ENCODE measurements at regions not wholly inside any gene's neighbourhood (a gene's known extent, or its start where the extent isn't known, plus 50 kb on each side); places are given as distances from the start of the nearest gene placed in this dataset.
A peak's percentile ranks its signal among the peaks of the same experiment; 100 is the strongest.

- H3K79me1 ChIP-seq (ENCODE audit: insufficient read depth, low read depth, low read length, poor library complexity, severe bottlenecking) = no peaks in the 10 kb centered on the region
- no peak overlapping the region for H2BK20ac ChIP-seq (ENCODE audit: low read depth, low read length, poor library complexity, severe bottlenecking)
- no peak overlapping the region for H3K56ac ChIP-seq (ENCODE audit: insufficient read length, low read depth, low read length)
- Mint-ChIP-seq H3K9me3 (peaks cover 46% of the 10 kb centered on the region in 2 experiments), H3K27ac (no peak overlapping the region), H3K36me3 (ENCODE audit: insufficient read depth in 1 of 3, low read depth in 3 of 3) (no peaks in the 10 kb centered on the region; a peak in 2 of 7 replicates), H3K4me3 (0 out of 5 replicates have a peak overlapping the region, but pooled peaks of 1 of the 2 experiments have one; percentile 2), H3K4me1 (peaks cover 8% of the 10 kb centered on the region in 2 experiments), H3K27me3 (ENCODE audit: low read depth) (peaks cover 10% of the 10 kb centered on the region)
- WGBS (ENCODE audit: extremely low coverage, insufficient read length, low lambda C conversion rate) = no CpG with 5 or more reads among the region's 6 CpGs
- no peaks in the 10 kb centered on the region; the same call in 1 of the 2 replicates for H3K4me1 ChIP-seq (ENCODE audit: insufficient read depth, low read length)
- no peak overlapping the region for H3K18ac ChIP-seq (ENCODE audit: insufficient read length, low read depth, low read length)
- no peaks in the 10 kb centered on the region for H3K79me2 ChIP-seq (ENCODE audit: insufficient read depth, low read length)
- no peak overlapping the region for H2BK15ac ChIP-seq (ENCODE audit: low read depth, low read length)
- peak; percentile 38; the same call in 2 of the 3 replicates for TF ChIP-seq CTCF (conservative IDR thresholded peaks at IDR 0.05)
- H3T11ph ChIP-seq (ENCODE audit: low read length) = no peak overlapping the region
- H2BK5ac ChIP-seq (ENCODE audit: insufficient read length, low read length) = no peak overlapping the region
- H3K4me2 ChIP-seq (ENCODE audit: insufficient read depth, insufficient read length, low read length) = no peak overlapping the region
- no peak overlapping the region for H3K9ac ChIP-seq (ENCODE audit: extremely low read depth, insufficient read length, low read length)
- H3K23ac ChIP-seq (ENCODE audit: insufficient read length, low read depth, low read length) = no peak overlapping the region
- DNase-seq = no peak
- H3K9me3 ChIP-seq (ENCODE audit: control insufficient read depth, low read depth, low read length) = no peaks in the 10 kb centered on the region
- H2AFZ ChIP-seq (ENCODE audit: low read length) = no peak overlapping the region
- no peaks in the 10 kb centered on the region for H4K20me1 ChIP-seq (ENCODE audit: control insufficient read depth, insufficient read depth, insufficient read length)
- no peak overlapping the region for H3K4ac ChIP-seq (ENCODE audit: low read depth, low read length)
- no peak overlapping the region for H3K27ac ChIP-seq (ENCODE audit: insufficient read length, low read depth, low read length)
- H4K5ac ChIP-seq (ENCODE audit: insufficient read length, low read depth, low read length) = no peak overlapping the region
- H3K14ac ChIP-seq (ENCODE audit: insufficient read depth, low read length) = no peak overlapping the region
- H2BK12ac ChIP-seq (ENCODE audit: insufficient read length, low read depth, low read length) = no peak overlapping the region
- no peak overlapping the region for H2AK5ac ChIP-seq (ENCODE audit: insufficient read length, low read length)
- no peak overlapping the region for H2BK120ac ChIP-seq (ENCODE audit: low read depth, low read length, poor library complexity, severe bottlenecking)
- H4K8ac ChIP-seq (replicated peaks; ENCODE audit: insufficient read length, low read depth, low read length) = no peak overlapping the region
- no peak overlapping the region for H4K91ac ChIP-seq (ENCODE audit: insufficient read length, low read depth, low read length)
- no peaks in the 10 kb centered on the region for H3K23me2 ChIP-seq (ENCODE audit: insufficient read length, low read depth, low read length, poor library complexity, severe bottlenecking)
- H3K27me3 ChIP-seq (ENCODE audit: insufficient read depth, low read length) = no peaks in the 10 kb centered on the region
Observed at GRCh38 chrX:150212672-150213480, 150.2 kb upstream of the MAMLD1 start.
